ENCODE measurements at regions not wholly inside any gene's neighbourhood (a gene's known extent, or its start where the extent isn't known, plus 50 kb on each side); places are given as distances from the start of the nearest gene placed in this dataset.
"Not testable (repeated sequence)": the region's sequence is repeated elsewhere in the genome, so short reads cannot be mapped to it uniquely, and the experiment has no call there.

- no peak for DNase-seq
These were observed 180.0 kb downstream of the SOX4 start for GRCh38 chr6:21773576-21773968.

- DNase-seq = no peak
These were observed 184.3 kb downstream of the SOX4 start for GRCh38 chr6:21777846-21778245.

DNA sequence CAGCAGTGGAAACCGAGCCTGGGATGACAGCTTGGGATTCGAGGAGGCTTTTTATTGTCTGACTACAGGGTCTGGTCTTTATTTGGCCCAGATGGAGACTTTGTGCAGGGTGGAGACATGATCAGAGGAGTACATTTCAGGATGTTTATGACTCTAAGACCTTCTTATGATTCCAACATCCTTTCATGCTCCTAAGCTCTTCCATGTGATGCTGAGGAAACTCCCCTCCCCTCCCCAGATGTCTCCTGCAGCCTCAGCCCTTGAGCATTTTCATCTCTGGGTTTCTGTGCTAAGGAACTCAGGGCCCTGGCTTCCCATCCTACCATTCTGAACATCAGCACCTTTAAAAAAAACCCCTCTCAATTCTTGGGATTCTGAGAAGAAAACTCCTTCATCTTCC, 186.6 kb downstream of the SOX4 start:
- DNase-seq = no peak

GRCh38 chr6:21780679-21781078, 187.1 kb downstream of the SOX4 start:
- DNase-seq = no peak

DNA sequence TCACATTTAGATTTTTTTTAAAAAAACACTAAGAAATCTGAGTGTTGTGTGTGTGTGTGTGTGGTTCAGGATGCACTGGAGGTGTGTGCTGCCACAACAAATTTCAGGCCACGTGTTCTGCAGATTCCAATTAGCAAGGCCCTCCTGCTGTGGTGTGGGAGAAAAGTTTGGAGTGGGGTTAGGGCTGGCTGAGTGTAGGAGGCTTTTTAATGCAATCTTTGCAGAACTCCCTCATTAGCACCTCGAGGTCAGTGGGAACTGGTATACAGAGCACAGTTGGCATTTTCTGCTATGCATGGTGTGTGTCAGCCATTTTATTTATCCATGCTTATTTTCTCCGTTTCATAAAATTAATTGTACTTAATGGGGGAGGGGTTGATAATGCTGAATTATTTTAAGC, 187.6 kb downstream of the SOX4 start:
- no peak for DNase-seq

GRCh38 chr6:21785164-21785563, 191.6 kb downstream of the SOX4 start:
- no peak for DNase-seq

DNA sequence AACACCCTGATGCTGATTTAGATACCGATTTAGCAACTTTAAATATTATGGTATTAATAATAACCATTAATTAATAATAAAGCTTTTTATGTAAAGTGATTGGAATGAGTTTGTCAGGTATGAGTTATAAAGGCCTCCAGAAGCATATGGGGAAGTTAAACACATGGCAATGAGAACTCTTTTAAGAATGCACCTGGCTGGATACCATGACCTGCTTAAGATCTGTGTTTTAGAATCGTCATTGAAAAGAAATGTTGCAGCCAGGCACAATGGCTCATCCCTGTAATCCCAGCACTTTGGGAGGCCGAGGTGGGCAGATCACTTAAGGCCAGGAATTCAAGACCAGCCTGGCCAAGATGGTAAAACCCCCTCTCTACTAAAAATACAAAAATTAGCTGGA, 197.5 kb downstream of the SOX4 start:
- DNase-seq = no peak

DNA sequence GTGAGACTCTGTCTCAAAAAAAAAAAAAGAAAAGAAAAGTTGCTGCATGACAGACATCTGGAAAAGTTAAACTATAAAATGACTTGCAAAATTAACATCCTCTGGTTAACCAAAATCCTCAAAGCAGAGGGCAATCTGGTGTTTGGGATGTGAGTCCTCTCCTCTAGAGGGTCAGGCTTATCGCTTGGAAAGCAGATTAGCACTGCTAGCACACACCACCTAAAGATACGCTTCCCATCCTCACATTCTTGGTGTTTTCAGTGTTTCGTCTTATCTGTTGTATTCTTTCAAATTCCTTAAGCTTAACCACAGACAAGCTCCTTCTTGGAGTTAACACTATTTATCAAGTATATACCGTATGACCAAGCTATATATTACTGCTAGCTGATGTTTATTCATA, 198.0 kb downstream of the SOX4 start:
- DNase-seq = no peak

DNA sequence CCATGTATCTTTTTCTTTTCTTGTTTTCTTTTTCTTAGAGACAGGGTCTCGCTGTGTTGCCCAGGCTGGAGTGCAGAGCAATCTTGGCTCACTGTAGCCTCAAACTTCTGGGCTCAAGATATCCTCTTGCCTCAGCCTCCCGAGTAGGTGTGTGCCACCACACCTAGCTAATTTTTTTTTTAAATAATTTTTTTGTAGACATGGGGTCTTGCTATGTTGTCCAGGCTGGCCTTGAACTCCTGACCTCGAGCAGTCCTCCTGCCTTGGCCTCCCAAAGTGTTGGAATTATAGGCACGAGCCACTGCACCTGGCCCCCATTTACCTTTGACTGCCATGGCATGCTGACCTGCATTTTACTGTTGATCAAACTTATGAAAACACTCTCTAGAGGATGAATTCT, 198.6 kb downstream of the SOX4 start:
- DNase-seq = no peak

DNA sequence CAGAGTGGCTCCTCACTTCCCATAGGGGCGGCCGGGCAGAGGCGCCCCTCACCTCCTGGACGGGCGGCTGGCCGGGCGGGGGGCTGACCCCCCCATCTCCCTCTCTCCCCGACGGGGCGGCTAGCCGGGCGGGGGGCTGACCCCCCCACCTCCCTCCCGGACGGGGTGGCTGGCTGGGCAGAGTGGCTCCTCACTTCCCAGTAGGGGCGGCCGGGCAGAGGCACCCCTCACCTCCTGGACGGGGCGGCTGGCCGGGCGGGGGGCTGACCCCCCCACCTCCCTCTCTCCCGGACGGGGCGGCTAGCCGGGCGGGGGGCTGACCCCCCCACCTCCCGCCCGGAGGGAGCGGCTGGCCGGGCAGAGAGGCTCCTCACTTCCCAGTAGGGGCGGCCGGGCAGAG, 203.4 kb downstream of the SOX4 start:
- DNase-seq = not testable (repeated sequence)

- DNase-seq = no peak
These were observed 204.9 kb downstream of the SOX4 start for GRCh38 chr6:21798468-21798867.

DNA sequence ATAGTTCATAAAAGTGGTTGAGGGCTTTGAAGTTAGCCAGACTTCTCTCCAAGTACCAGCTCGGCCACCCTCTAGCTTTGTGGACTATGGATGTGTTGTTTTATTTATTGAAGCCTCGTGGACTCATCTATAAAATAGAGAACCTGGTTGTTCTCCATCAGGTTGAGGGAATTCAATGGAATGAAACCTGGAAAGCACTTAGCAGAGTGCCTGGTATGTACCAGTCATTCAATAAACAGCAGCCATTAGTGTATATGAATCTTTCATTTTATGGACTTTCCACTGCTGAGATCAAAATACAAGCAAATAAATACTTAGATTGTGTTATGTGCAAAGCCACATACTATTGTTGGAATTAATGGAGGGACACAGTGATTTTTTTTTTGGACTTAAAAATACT, 206.8 kb downstream of the SOX4 start:
- no peak for DNase-seq

DNA sequence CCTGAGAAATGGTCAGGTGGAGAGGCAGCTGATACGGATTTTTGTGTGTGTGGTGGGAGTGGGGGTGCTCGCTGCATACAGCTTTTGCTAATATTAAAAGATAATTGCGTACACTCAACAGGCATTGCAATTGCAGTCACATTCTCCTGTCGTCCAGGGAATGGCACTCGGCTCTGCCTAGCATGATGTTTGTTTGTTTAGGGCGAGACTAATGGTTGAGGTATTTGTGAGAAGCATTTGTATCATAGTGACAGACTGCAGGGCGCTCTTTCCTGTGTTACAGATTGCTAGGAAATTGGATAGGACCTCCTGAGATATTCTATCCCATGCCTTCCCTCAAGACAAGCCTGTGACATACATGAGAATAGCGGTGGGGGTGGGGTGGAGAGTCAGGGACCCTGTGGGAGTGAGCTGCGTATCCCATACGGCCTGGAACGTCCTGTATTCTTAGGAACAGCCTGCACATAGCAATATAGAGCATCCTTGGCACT, 207.4 kb downstream of the SOX4 start:
- DNase-seq = no peak

- DNase-seq = no peak
These were observed 208.1 kb downstream of the SOX4 start for GRCh38 chr6:21801446-21802174.

- no peak for DNase-seq
These were observed 208.7 kb downstream of the SOX4 start for GRCh38 chr6:21802175-21802822.

GRCh38 chr6:21804941-21805610, 211.5 kb downstream of the SOX4 start:
- no peak for DNase-seq

DNA sequence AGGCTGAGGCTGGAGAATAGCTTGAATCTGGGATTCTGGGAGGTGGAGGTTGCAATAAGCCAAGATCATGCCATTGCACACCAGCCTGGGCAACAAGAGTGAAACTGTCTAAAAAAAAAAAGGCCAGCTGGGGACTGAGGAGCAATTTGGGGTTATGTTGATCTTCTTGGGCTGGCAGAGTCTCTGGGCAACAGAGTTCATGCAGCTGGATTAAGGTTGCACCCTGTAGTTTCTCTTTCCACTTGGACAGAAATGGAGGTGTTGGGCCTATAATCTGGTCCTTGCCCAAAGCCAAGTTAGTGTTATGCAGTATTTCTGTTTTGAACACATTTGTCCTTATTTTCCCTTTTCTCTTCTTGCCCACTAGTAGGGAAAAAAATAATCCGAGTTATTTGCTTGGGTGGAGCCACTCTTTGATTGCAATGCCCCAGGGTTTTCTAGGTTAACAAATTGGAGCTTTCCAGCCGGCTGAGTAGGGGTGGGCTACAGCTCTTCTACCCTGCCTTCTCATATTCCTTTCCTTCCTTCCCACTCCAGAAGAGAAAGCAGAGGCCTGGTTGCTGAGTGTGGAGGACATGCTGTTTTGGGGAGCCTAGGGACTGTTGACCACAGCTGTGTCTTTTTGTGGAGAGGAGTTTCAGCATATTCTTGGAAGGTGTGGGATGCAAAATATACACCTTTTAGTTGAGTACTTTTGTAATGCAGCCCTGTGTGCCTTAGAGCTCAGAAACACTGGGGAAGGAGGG, 213.9 kb downstream of the SOX4 start:
- no peak for DNase-seq

GRCh38 chr6:21808045-21808470, 214.5 kb downstream of the SOX4 start:
- DNase-seq = no peak

DNA sequence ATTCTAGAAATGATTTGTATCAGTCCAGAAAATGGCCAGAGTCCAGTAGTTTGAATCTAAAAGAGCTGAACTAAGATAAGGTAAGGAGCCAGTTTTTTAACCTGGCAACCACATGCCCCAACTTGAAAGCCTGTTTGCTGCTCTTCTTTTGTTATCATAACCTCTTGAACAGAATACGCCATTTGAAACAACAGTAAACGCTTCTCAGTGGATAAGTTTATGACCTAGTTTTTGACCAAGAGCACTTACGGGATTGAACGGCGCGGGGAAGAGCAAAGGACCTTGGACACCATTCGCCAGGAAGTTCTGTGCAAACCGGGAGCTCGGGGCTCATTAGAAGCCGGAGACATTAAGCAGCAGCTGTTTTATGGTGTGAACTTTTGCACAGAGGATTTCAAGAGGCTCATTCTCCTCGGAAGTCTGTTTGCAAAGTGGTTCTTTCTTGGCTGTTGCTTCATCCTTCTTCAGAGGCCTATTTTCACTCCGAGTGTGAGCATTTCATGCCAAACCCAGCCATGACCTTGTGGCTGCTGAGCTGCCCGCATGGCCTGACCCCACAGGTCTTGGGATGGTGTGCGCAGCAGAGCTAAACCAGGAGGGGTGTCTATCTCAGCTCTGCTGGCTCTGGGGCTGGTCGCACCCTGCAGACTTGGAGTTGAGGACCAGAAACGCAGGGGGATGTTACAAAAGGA, 215.1 kb downstream of the SOX4 start:
- DNase-seq = no peak

GRCh38 chr6:21811484-21811883, 217.9 kb downstream of the SOX4 start:
- DNase-seq = no peak

DNA sequence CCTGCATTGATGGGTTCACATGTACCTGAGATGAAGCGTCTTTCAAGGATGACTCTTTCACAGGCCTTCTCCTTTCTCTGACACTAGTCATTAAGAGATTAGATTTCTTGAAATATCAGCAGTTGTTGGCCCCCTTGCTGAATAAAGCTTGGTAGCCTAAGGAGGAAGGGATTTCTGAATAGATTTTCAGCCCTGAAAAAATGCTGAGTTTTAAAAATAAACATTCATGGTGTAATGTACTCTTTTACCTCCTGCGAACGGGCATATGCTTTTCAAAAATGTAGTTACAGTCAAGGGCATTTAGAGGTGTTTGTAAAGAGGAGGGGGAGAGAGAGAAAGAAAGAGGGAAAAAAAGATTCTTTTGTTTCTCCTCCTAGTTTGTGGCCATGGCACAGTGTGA, 222.7 kb downstream of the SOX4 start:
- no peak for DNase-seq

GRCh38 chr6:21820442-21820841, 226.9 kb downstream of the SOX4 start:
- no peak for DNase-seq

DNA sequence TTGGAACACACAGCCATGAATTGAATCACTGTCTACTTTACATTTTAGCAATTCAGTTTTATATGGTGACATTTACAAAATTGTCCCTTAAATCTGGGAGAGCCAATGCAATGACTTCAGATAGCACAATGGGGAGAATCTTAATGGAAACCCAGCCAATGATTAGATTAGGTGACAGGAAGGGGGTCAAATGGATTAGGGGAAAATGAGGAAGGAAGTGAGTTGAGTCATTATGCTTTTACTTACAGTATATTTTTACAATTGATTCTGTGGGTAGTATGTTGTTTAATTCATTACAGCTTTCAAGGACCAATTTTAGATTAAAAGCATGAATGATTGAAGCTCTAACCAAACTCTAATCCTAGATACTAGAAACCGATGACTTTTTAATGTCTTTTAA, 229.8 kb downstream of the SOX4 start:
- no peak for DNase-seq
